Adrenal gland (tissue), 9 donors: ENCODE measurements at regions not wholly inside any gene's neighbourhood (a gene's known extent, or its start where the extent isn't known, plus 50 kb on each side); places are given as distances from the start of the nearest gene placed in this dataset.

Source experiments
- DNase-seq, 7 donors: peaks; one replicate each; pipeline ENCODE4 v3.0.0-alpha.2; 2019 to 2020
- H3K27ac ChIP-seq, 5 donors: fragments of 200-600 bp; sonication (generic) in 4 of 5; 1 replicate in 3 of 5; 2 replicates in 2 of 5; pipeline versions ENCODE4 v1.5.1 to v1.8.0; 2016 to 2020; ENCODE audit warnings: mild to moderate bottlenecking in 1 of 5
- H3K27me3 ChIP-seq: fragments of 200-600 bp; 2 replicates; pipeline ENCODE4 v1.8.0; 2021
- H3K36me3 ChIP-seq, 2 donors: fragments of 200-600 bp; replicated peaks in 1 of 2; 1 replicate in 1 of 2; 2 replicates in 1 of 2; pipeline versions ENCODE4 v1.5.1 to v1.8.0; 2018 to 2022
- H3K4me1 ChIP-seq, 2 donors: fragments of 200-600 bp; replicated peaks in 1 of 2; 1 replicate in 1 of 2; 2 replicates in 1 of 2; pipeline versions ENCODE4 v1.5.1 to v1.8.0; 2018 to 2021
- H3K4me3 ChIP-seq, 4 donors: fragments of 200-600 bp; sonication (generic) in 3 of 4; one replicate each; pipeline ENCODE4 v1.5.1; 2016 to 2018
- H3K9me3 ChIP-seq, 3 donors: fragments of 200-600 bp; sonication (generic) in 1 of 3; replicated peaks in 1 of 3; 1 replicate in 2 of 3; 2 replicates in 1 of 3; pipeline versions ENCODE4 v1.5.1 to v1.8.0; 2016 to 2021
- POLR2A ChIP-seq, 2 donors: fragments of 450-650 bp; IDR thresholded peaks; one replicate each; pipeline ENCODE4 v1.6.1; 2017; ENCODE audit warnings: antibody characterized with exemption in 2 of 2, mild to moderate bottlenecking in 2 of 2, moderate library complexity in 1 of 2
- WGBS, 4 donors: extraction: QIAGEN DNeasy Blood & Tissue Kit in 2 of 4; methylation state at CpG; one replicate each; pipeline versions ENCODE4 v1.1.5 to v1.1.7; 2013 to 2017; 5-methylcytosine and 5-hydroxymethylcytosine counted together
- intact Hi-C, 2 donors: fragments of 100-400 bp; cut with DNase I; formaldehyde crosslinking; loops; one replicate each; pipeline versions ENCODE4 v1.14.1 to v1.15.0; 2022 to 2023
- TF ChIP-seq, protein P1 (sequence below), 6 experiments: fragments of 450-650 bp in 4 of 6; fragments of 200-600 bp in 2 of 6; sonication (generic) in 1 of 6; IDR thresholded peaks; 1 replicate in 5 of 6; 2 replicates in 1 of 6; pipeline versions ENCODE4 v1.5.1 to v1.8.0; 2016 to 2021; ENCODE audit warnings: antibody characterized with exemption in 6 of 6, mild to moderate bottlenecking in 2 of 6, moderate library complexity in 1 of 6
- donor health status: healthy with polysubstance abuse.
- donor health status: Bipolar disorder and iron deficiency.
- donor health status: DM: yes; HTN: yes; CAD: no.
- donor health status: DM: no; HTN: no; CAD: no.
- donor health status: DM: no; HTN: no; CAD: no.

DNA sequence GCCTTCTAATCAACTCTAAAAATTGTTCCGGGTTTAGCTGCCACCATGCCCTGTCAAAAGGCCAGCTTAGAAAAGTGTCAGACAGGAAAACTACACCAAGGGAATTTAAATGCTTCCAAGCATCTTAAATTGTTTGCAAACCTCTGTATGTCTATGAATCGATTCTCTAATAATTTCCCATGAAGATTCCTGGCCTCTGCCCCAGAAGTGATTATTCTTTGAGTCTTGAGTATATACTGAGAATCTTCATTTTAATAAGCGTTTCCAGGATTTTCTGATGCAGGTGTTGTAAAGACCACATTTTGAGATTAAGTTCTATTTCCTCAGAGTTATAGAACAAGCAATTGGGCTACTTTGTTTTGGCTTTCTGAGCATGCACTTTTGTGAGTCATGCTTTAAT lies 471.8 kb upstream of the JAG1 start:
- Histone ChIP-seq H3K36me3 (no peaks in the 10 kb centered on the region), H3K4me1 (no peaks in the 10 kb centered on the region), H3K27me3 (no peaks in the 10 kb centered on the region), H3K4me3 (no peak overlapping the region), H3K9me3 (no peaks in the 10 kb centered on the region), H3K27ac (no peak overlapping the region)
- no peak for DNase-seq
- TF ChIP-seq, protein P1, sequence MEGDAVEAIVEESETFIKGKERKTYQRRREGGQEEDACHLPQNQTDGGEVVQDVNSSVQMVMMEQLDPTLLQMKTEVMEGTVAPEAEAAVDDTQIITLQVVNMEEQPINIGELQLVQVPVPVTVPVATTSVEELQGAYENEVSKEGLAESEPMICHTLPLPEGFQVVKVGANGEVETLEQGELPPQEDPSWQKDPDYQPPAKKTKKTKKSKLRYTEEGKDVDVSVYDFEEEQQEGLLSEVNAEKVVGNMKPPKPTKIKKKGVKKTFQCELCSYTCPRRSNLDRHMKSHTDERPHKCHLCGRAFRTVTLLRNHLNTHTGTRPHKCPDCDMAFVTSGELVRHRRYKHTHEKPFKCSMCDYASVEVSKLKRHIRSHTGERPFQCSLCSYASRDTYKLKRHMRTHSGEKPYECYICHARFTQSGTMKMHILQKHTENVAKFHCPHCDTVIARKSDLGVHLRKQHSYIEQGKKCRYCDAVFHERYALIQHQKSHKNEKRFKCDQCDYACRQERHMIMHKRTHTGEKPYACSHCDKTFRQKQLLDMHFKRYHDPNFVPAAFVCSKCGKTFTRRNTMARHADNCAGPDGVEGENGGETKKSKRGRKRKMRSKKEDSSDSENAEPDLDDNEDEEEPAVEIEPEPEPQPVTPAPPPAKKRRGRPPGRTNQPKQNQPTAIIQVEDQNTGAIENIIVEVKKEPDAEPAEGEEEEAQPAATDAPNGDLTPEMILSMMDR (IDR thresholded peaks at IDR 0.05) = no peak
- no peak for TF ChIP-seq POLR2A (IDR thresholded peaks at IDR 0.05)
- intact Hi-C loops = no loop called here
- 79 to 89% (median 82%) methylated on average over 3 of the region's 3 CpGs for WGBS, 4 donors

DNA sequence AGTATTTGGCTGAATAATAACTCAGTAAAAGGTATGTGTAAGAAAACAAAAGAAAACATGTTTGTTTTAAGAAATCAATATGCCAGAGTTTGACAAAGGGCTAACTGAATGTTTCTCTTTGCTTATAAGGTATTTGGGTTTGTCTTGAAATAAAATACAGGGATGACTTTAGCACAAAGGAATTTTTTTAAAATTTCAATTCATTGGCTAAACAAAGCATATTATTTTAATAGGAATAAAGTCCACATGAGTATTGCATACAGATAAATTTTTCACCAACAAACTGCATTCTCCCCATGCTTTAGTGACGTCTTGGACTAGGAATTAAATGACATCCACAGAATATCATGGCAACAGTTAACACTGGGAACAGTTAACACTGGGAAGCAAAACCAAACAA lies 480.0 kb upstream of the JAG1 start:
- H3K4me3 ChIP-seq = no peak overlapping the region
- no peaks in the 10 kb centered on the region for H3K27me3 ChIP-seq
- no peak overlapping the region for H3K27ac ChIP-seq
- TF ChIP-seq, protein P1 (IDR thresholded peaks at IDR 0.05) = no peak
- no peak for TF ChIP-seq POLR2A (IDR thresholded peaks at IDR 0.05)
- no peaks in the 10 kb centered on the region for H3K4me1 ChIP-seq
- H3K9me3 ChIP-seq = no peaks in the 10 kb centered on the region
- intact Hi-C loops = no loop called here
- no peak for DNase-seq
- 52 to 72% (median 63%) methylated on average over 1 of the region's 1 CpG for WGBS, 4 donors
- no peaks in the 10 kb centered on the region for H3K36me3 ChIP-seq

DNA sequence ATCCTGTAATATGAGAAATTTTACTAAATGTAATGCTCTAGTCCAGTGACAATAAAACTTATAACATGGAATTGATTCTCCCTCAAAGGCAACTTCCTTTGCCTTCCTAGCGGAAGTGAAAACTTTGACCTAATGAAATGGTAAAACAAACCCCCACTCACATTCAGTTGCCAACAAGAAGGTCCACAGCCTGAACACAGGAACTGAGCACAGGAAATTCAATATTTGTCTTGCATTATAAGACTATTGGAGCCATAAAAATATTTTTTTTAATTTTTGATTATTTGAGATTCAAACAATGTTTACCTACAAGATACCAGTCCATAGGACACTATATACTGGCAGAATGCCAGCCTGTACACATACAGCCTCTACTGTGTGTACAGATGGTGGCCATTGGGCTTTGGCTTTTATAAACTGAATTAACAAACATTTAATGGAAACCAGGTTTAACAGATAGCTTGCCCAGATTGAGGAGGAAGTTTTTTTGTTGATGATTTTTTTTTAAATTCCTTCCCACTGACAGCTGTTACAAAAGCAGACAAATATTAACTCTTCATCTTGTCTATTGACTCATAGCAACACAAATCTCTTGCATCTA lies 481.5 kb upstream of the JAG1 start:
- DNase-seq = no peak
- H3K4me1 ChIP-seq = no peaks in the 10 kb centered on the region
- no peaks in the 10 kb centered on the region for H3K36me3 ChIP-seq
- intact Hi-C loops = no loop called here
- H3K4me3 ChIP-seq = no peak overlapping the region
- no peaks in the 10 kb centered on the region for H3K9me3 ChIP-seq
- no peaks in the 10 kb centered on the region for H3K27me3 ChIP-seq
- 0 to 84% (median 55%) methylated on average over 1 of the region's 1 CpG for WGBS, 4 donors
- H3K27ac ChIP-seq = no peak overlapping the region
- TF ChIP-seq, protein P1 (IDR thresholded peaks at IDR 0.05) = no peak
- no peak for TF ChIP-seq POLR2A (IDR thresholded peaks at IDR 0.05)

DNA sequence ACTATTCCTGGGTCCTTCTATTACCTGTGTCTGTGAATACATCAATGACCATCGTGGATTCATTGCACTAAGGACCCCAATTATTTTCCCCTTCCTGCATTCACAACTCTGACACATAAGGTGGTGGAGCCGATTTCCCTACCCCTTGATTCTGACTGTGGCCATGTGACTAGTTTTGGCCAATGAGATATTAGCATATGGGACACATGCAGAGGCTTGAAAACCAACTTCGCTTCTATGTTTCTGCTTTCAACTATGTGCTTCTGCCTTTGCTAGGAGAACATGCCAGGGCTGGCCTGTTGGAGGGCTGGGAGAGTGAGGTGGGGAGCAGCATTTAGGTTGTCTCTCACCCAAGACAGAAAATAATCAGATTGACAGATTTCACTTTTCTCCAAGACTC lies 483.1 kb upstream of the JAG1 start:
- Histone ChIP-seq H3K27me3 (no peaks in the 10 kb centered on the region), H3K4me3 (no peak overlapping the region), H3K4me1 (no peaks in the 10 kb centered on the region), H3K36me3 (no peaks in the 10 kb centered on the region), H3K9me3 (no peaks in the 10 kb centered on the region), H3K27ac (no peak overlapping the region)
- no peak for DNase-seq
- no peak for TF ChIP-seq POLR2A (IDR thresholded peaks at IDR 0.05)
- TF ChIP-seq, protein P1 (IDR thresholded peaks at IDR 0.05) = no peak
- WGBS, 4 donors = 80 to 95% (median 86%) methylated on average over 3 of the region's 3 CpGs
- intact Hi-C loops = no loop called here
